Esophagus muscularis mucosa (tissue), 3 donors: ENCODE measurements at regions not wholly inside any gene's neighbourhood (a gene's known extent, or its start where the extent isn't known, plus 50 kb on each side); places are given as distances from the start of the nearest gene placed in this dataset.

Source experiments
- POLR2A ChIP-seq: fragments of 450-650 bp; IDR thresholded peaks from one replicate; pipeline ENCODE4 v1.6.1; 2017; ENCODE audit warnings: antibody characterized with exemption, moderate library complexity, mild to moderate bottlenecking, low read depth
- POLR2AphosphoS5 ChIP-seq, 2 donors: sonication (generic); formaldehyde crosslinking; IDR thresholded peaks; one replicate each; pipeline ENCODE4 v1.6.1; 2017; ENCODE audit warnings: antibody characterized with exemption in 2 of 2
- TF ChIP-seq, protein P1 (sequence below), 3 experiments: fragments of 200-600 bp in 2 of 3; fragments of 450-650 bp in 1 of 3; sonication (generic) in 2 of 3; IDR thresholded peaks; one replicate each; pipeline ENCODE4 v1.5.1; 2017 to 2019; ENCODE audit warnings: antibody characterized with exemption in 3 of 3, mild to moderate bottlenecking in 2 of 3, moderate library complexity in 1 of 3

DNA sequence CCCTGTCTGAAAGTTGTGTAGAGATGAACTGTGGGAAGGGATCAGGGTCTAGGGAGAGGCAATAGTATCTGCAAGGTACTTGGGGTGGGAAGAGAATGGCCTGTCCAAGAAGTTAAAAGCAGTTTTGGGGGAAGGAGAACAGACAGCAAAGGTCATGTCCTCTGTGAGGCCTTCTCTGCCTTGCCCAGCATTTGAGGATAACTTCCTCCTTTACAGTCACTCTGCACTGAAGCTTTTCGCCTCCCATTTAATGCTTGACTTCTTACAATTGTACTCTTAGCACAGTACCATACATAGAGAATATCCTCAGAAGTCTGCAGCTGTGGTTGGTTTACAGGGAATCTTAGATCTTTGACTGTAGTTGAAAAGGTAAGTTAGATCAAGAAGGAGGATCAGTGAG, 121.8 kb upstream of the AP1S2 start:
- TF ChIP-seq POLR2AphosphoS5 (IDR thresholded peaks at IDR 0.05) (no peak), POLR2A (no peak)
- TF ChIP-seq, protein P1, sequence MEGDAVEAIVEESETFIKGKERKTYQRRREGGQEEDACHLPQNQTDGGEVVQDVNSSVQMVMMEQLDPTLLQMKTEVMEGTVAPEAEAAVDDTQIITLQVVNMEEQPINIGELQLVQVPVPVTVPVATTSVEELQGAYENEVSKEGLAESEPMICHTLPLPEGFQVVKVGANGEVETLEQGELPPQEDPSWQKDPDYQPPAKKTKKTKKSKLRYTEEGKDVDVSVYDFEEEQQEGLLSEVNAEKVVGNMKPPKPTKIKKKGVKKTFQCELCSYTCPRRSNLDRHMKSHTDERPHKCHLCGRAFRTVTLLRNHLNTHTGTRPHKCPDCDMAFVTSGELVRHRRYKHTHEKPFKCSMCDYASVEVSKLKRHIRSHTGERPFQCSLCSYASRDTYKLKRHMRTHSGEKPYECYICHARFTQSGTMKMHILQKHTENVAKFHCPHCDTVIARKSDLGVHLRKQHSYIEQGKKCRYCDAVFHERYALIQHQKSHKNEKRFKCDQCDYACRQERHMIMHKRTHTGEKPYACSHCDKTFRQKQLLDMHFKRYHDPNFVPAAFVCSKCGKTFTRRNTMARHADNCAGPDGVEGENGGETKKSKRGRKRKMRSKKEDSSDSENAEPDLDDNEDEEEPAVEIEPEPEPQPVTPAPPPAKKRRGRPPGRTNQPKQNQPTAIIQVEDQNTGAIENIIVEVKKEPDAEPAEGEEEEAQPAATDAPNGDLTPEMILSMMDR (IDR thresholded peaks at IDR 0.05), result no peak
